Adrenal gland (tissue), 5 donors: ENCODE measurements at regions not wholly inside any gene's neighbourhood (a gene's known extent, or its start where the extent isn't known, plus 50 kb on each side); places are given as distances from the start of the nearest gene placed in this dataset.

Experiments used
- POLR2A ChIP-seq, 2 donors: fragments of 450-650 bp; IDR thresholded peaks; one replicate each; pipeline ENCODE4 v1.6.1; 2017; ENCODE audit warnings: antibody characterized with exemption in 2 of 2, mild to moderate bottlenecking in 2 of 2, moderate library complexity in 1 of 2
- TF ChIP-seq, protein P1 (sequence below), 6 experiments: fragments of 450-650 bp in 4 of 6; fragments of 200-600 bp in 2 of 6; sonication (generic) in 1 of 6; IDR thresholded peaks; 1 replicate in 5 of 6; 2 replicates in 1 of 6; pipeline versions ENCODE4 v1.5.1 to v1.8.0; 2016 to 2021; ENCODE audit warnings: antibody characterized with exemption in 6 of 6, mild to moderate bottlenecking in 2 of 6, moderate library complexity in 1 of 6
- donor health status: DM: no; HTN: no; CAD: no.

DNA sequence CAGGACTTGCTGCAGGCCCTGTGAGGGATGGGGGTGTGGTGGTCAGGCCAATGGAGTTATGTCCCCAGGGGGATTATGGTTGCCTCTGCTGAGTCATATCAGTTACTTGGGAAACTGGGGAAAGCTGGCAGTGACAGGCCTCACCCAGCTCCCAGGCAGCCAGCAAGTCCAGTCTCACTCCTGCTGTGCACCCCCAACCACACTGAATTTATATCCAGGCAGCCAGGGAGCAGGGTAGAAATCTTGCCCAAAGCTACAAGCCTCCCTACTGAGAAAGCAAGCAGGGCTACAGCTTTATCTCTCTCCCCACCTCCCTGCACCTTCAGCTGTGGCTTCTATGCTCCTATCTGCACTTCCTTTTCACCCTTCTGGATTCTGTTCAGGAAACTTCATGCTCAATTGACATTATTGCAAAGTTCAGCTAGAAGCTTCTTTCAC lies 2076.0 kb upstream of the CDH9 start:
- TF ChIP-seq POLR2A (IDR thresholded peaks at IDR 0.05) = no peak
- TF ChIP-seq, protein P1, sequence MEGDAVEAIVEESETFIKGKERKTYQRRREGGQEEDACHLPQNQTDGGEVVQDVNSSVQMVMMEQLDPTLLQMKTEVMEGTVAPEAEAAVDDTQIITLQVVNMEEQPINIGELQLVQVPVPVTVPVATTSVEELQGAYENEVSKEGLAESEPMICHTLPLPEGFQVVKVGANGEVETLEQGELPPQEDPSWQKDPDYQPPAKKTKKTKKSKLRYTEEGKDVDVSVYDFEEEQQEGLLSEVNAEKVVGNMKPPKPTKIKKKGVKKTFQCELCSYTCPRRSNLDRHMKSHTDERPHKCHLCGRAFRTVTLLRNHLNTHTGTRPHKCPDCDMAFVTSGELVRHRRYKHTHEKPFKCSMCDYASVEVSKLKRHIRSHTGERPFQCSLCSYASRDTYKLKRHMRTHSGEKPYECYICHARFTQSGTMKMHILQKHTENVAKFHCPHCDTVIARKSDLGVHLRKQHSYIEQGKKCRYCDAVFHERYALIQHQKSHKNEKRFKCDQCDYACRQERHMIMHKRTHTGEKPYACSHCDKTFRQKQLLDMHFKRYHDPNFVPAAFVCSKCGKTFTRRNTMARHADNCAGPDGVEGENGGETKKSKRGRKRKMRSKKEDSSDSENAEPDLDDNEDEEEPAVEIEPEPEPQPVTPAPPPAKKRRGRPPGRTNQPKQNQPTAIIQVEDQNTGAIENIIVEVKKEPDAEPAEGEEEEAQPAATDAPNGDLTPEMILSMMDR (IDR thresholded peaks at IDR 0.05) = no peak
